ENCODE measurements at regions not wholly inside any gene's neighbourhood (a gene's known extent, or its start where the extent isn't known, plus 50 kb on each side); places are given as distances from the start of the nearest gene placed in this dataset.

DNA sequence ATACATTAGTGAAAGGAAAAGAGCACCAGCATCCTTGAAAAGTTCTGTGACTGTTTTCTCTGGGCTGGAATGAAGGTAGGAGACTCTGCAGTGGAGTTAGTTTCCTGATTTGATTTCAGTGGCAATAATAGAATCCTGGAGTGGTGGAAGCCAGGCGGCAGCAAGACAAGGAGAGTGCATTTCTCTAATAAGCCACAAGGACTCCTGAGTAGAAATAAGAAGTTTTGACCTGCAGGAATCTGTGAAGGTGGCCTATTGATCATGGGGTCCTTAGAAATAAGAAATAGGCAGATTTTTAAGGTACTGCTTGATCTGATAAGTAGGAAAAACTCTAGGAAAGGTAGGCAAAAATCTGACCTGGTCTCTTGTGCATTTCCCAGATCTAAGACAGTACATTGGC is 68.4 kb upstream of the ELOVL5 start:
- H4K91ac ChIP-seq (ENCODE audit: insufficient read length, low read depth, low read length): no peak overlapping the region
- H3K9ac ChIP-seq (ENCODE audit: extremely low read depth, insufficient read length, low read length): no peak overlapping the region
- Mint-ChIP-seq H3K4me1 (no peaks in the 10 kb centered on the region), H3K4me3 (no peak overlapping the region), H3K36me3 (ENCODE audit: insufficient read depth in 1 of 3, low read depth in 3 of 3) (no peaks in the 10 kb centered on the region), H3K27ac (no peak overlapping the region), H3K27me3 (ENCODE audit: low read depth) (no peaks in the 10 kb centered on the region), H3K9me3 (no peaks in the 10 kb centered on the region)
- H3K14ac ChIP-seq (ENCODE audit: insufficient read depth, low read length): no peak overlapping the region
- H3K4ac ChIP-seq (ENCODE audit: low read depth, low read length): no peak overlapping the region
- H3K18ac ChIP-seq (ENCODE audit: insufficient read length, low read depth, low read length): no peak overlapping the region
- H3K9me3 ChIP-seq (ENCODE audit: control insufficient read depth, low read depth, low read length): no peaks in the 10 kb centered on the region
- no peak overlapping the region for H3T11ph ChIP-seq (ENCODE audit: low read length)
- TF ChIP-seq, protein P1, sequence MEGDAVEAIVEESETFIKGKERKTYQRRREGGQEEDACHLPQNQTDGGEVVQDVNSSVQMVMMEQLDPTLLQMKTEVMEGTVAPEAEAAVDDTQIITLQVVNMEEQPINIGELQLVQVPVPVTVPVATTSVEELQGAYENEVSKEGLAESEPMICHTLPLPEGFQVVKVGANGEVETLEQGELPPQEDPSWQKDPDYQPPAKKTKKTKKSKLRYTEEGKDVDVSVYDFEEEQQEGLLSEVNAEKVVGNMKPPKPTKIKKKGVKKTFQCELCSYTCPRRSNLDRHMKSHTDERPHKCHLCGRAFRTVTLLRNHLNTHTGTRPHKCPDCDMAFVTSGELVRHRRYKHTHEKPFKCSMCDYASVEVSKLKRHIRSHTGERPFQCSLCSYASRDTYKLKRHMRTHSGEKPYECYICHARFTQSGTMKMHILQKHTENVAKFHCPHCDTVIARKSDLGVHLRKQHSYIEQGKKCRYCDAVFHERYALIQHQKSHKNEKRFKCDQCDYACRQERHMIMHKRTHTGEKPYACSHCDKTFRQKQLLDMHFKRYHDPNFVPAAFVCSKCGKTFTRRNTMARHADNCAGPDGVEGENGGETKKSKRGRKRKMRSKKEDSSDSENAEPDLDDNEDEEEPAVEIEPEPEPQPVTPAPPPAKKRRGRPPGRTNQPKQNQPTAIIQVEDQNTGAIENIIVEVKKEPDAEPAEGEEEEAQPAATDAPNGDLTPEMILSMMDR (conservative IDR thresholded peaks at IDR 0.05): peak; percentile 37; the same call in 2 of the 3 replicates
- no peak overlapping the region for H4K5ac ChIP-seq (ENCODE audit: insufficient read length, low read depth, low read length)
- H2AFZ ChIP-seq (ENCODE audit: low read length): no peak overlapping the region
- H2BK12ac ChIP-seq (ENCODE audit: insufficient read length, low read depth, low read length): no peak overlapping the region
- no peak overlapping the region for H2BK15ac ChIP-seq (ENCODE audit: low read depth, low read length)
- H3K79me1 ChIP-seq (ENCODE audit: insufficient read depth, low read depth, low read length, poor library complexity, severe bottlenecking): no peaks in the 10 kb centered on the region
- H3K23me2 ChIP-seq (ENCODE audit: insufficient read length, low read depth, low read length, poor library complexity, severe bottlenecking): no peaks in the 10 kb centered on the region
- no peak overlapping the region for H4K8ac ChIP-seq (replicated peaks; ENCODE audit: insufficient read length, low read depth, low read length)
- H2BK20ac ChIP-seq (ENCODE audit: low read depth, low read length, poor library complexity, severe bottlenecking): no peak overlapping the region
- WGBS (ENCODE audit: extremely low coverage, insufficient read length, low lambda C conversion rate): no CpG with 5 or more reads among the region's 1 CpG
- no peaks in the 10 kb centered on the region; the same call in 1 of the 2 replicates for H3K27me3 ChIP-seq (ENCODE audit: insufficient read depth, low read length)
- no peak overlapping the region for H2AK5ac ChIP-seq (ENCODE audit: insufficient read length, low read length)
- H3K79me2 ChIP-seq (ENCODE audit: insufficient read depth, low read length): no peaks in the 10 kb centered on the region
- no peak overlapping the region for H3K23ac ChIP-seq (ENCODE audit: insufficient read length, low read depth, low read length)
- no peaks in the 10 kb centered on the region for H3K4me1 ChIP-seq (ENCODE audit: insufficient read depth, low read length)
- DNase-seq: no peak
- H3K27ac ChIP-seq (ENCODE audit: insufficient read length, low read depth, low read length): no peak overlapping the region
- no peak overlapping the region for H3K56ac ChIP-seq (ENCODE audit: insufficient read length, low read depth, low read length)
- no peak overlapping the region for H2BK5ac ChIP-seq (ENCODE audit: insufficient read length, low read length)
- no peak overlapping the region for H3K4me2 ChIP-seq (ENCODE audit: insufficient read depth, insufficient read length, low read length)
- H2BK120ac ChIP-seq (ENCODE audit: low read depth, low read length, poor library complexity, severe bottlenecking): no peak overlapping the region
- no peaks in the 10 kb centered on the region for H4K20me1 ChIP-seq (ENCODE audit: control insufficient read depth, insufficient read depth, insufficient read length)

All from H9 (cell line).